ENCODE measurements at regions not wholly inside any gene's neighbourhood (a gene's known extent, or its start where the extent isn't known, plus 50 kb on each side); places are given as distances from the start of the nearest gene placed in this dataset.

- H3K4me1 ChIP-seq (ENCODE audit: control insufficient read depth in 1 of 2, insufficient read depth in 2 of 2, low read length in 2 of 2), result no peaks in the 10 kb centered on the region
- H3K9me3 ChIP-seq (ENCODE audit: control insufficient read depth in 1 of 2, low read length in 2 of 2), result peaks cover 0 to 6% of the 10 kb centered on the region in 2 donors
- H3K4me3 ChIP-seq (ENCODE audit: low read depth in 1 of 2, low read length in 2 of 2), result no peak overlapping the region
- H3K36me3 ChIP-seq (ENCODE audit: control insufficient read depth in 1 of 2, insufficient read depth in 2 of 2, low read length in 2 of 2), result no peaks in the 10 kb centered on the region
- H3K27me3 ChIP-seq (ENCODE audit: low read depth, low read length), result no peaks in the 10 kb centered on the region
- H3K27ac ChIP-seq (ENCODE audit: low read length), result no peak overlapping the region
Measured at GRCh38 chr2:146207901-146208300, 1636.9 kb upstream of the ACVR2A start.

- H3K4me3 ChIP-seq (ENCODE audit: low read depth in 1 of 2, low read length in 2 of 2), result no peak overlapping the region
- peaks cover 0 to 6% of the 10 kb centered on the region in 2 donors for H3K9me3 ChIP-seq (ENCODE audit: control insufficient read depth in 1 of 2, low read length in 2 of 2)
- no peaks in the 10 kb centered on the region for H3K27me3 ChIP-seq (ENCODE audit: low read depth, low read length)
- no peak overlapping the region for H3K27ac ChIP-seq (ENCODE audit: low read length)
- no peaks in the 10 kb centered on the region for H3K4me1 ChIP-seq (ENCODE audit: control insufficient read depth in 1 of 2, insufficient read depth in 2 of 2, low read length in 2 of 2)
- H3K36me3 ChIP-seq (ENCODE audit: control insufficient read depth in 1 of 2, insufficient read depth in 2 of 2, low read length in 2 of 2), result no peaks in the 10 kb centered on the region
Measured at GRCh38 chr2:146207417-146207816, 1637.4 kb upstream of the ACVR2A start.

GRCh38 chr2:146203064-146203624 is 1641.7 kb upstream of the ACVR2A start:
- Histone ChIP-seq H3K27ac (ENCODE audit: low read length) (no peak overlapping the region), H3K27me3 (ENCODE audit: low read depth, low read length) (no peaks in the 10 kb centered on the region), H3K36me3 (ENCODE audit: control insufficient read depth in 1 of 2, insufficient read depth in 2 of 2, low read length in 2 of 2) (no peaks in the 10 kb centered on the region), H3K4me3 (ENCODE audit: low read depth in 1 of 2, low read length in 2 of 2) (no peak overlapping the region), H3K9me3 (ENCODE audit: control insufficient read depth in 1 of 2, low read length in 2 of 2) (no peaks in the 10 kb centered on the region), H3K4me1 (ENCODE audit: control insufficient read depth in 1 of 2, insufficient read depth in 2 of 2, low read length in 2 of 2) (no peaks in the 10 kb centered on the region)

GRCh38 chr2:146193619-146194018 is 1651.2 kb upstream of the ACVR2A start:
- H3K9me3 ChIP-seq (ENCODE audit: control insufficient read depth in 1 of 2, low read length in 2 of 2), result no peaks in the 10 kb centered on the region
- no peak overlapping the region for H3K4me3 ChIP-seq (ENCODE audit: low read depth in 1 of 2, low read length in 2 of 2)
- H3K4me1 ChIP-seq (ENCODE audit: control insufficient read depth in 1 of 2, insufficient read depth in 2 of 2, low read length in 2 of 2), result no peaks in the 10 kb centered on the region
- H3K36me3 ChIP-seq (ENCODE audit: control insufficient read depth in 1 of 2, insufficient read depth in 2 of 2, low read length in 2 of 2), result no peaks in the 10 kb centered on the region
- no peak overlapping the region for H3K27ac ChIP-seq (ENCODE audit: low read length)
- no peaks in the 10 kb centered on the region for H3K27me3 ChIP-seq (ENCODE audit: low read depth, low read length)

- no peak overlapping the region for H3K27ac ChIP-seq (ENCODE audit: low read length)
- no peaks in the 10 kb centered on the region for H3K27me3 ChIP-seq (ENCODE audit: low read depth, low read length)
- no peaks in the 10 kb centered on the region for H3K9me3 ChIP-seq (ENCODE audit: control insufficient read depth in 1 of 2, low read length in 2 of 2)
Measured at GRCh38 chr2:146189541-146189940, 1655.3 kb upstream of the ACVR2A start.

GRCh38 chr2:146173934-146174333 is 1654.0 kb upstream of the ZEB2 start:
- no peak overlapping the region for H3K4me3 ChIP-seq (ENCODE audit: low read depth in 1 of 2, low read length in 2 of 2)
- H3K27me3 ChIP-seq (ENCODE audit: low read depth, low read length), result no peaks in the 10 kb centered on the region
- H3K27ac ChIP-seq (ENCODE audit: low read length), result no peak overlapping the region
- H3K36me3 ChIP-seq (ENCODE audit: control insufficient read depth in 1 of 2, insufficient read depth in 2 of 2, low read length in 2 of 2), result no peaks in the 10 kb centered on the region
- H3K9me3 ChIP-seq (ENCODE audit: control insufficient read depth in 1 of 2, low read length in 2 of 2), result peaks cover 10% of the 10 kb centered on the region in 2 donors
- no peaks in the 10 kb centered on the region for H3K4me1 ChIP-seq (ENCODE audit: control insufficient read depth in 1 of 2, insufficient read depth in 2 of 2, low read length in 2 of 2)

More at GRCh38 chr2:146189541-146189940, 1655.3 kb upstream of the ACVR2A start:
- H3K4me1 ChIP-seq (ENCODE audit: control insufficient read depth in 1 of 2, insufficient read depth in 2 of 2, low read length in 2 of 2), result no peaks in the 10 kb centered on the region
- H3K4me3 ChIP-seq (ENCODE audit: low read depth in 1 of 2, low read length in 2 of 2), result no peak overlapping the region
- no peaks in the 10 kb centered on the region for H3K36me3 ChIP-seq (ENCODE audit: control insufficient read depth in 1 of 2, insufficient read depth in 2 of 2, low read length in 2 of 2)

- H3K27me3 ChIP-seq (ENCODE audit: low read depth, low read length), result no peaks in the 10 kb centered on the region
- no peaks in the 10 kb centered on the region for H3K9me3 ChIP-seq (ENCODE audit: control insufficient read depth in 1 of 2, low read length in 2 of 2)
- no peaks in the 10 kb centered on the region for H3K36me3 ChIP-seq (ENCODE audit: control insufficient read depth in 1 of 2, insufficient read depth in 2 of 2, low read length in 2 of 2)
- no peaks in the 10 kb centered on the region for H3K4me1 ChIP-seq (ENCODE audit: control insufficient read depth in 1 of 2, insufficient read depth in 2 of 2, low read length in 2 of 2)
- H3K4me3 ChIP-seq (ENCODE audit: low read depth in 1 of 2, low read length in 2 of 2), result no peak overlapping the region
- H3K27ac ChIP-seq (ENCODE audit: low read length), result no peak overlapping the region
Measured at GRCh38 chr2:146161256-146161882, 1641.5 kb upstream of the ZEB2 start.

- H3K4me3 ChIP-seq (ENCODE audit: low read depth in 1 of 2, low read length in 2 of 2), result no peak overlapping the region
- H3K27ac ChIP-seq (ENCODE audit: low read length), result no peak overlapping the region
- no peaks in the 10 kb centered on the region for H3K9me3 ChIP-seq (ENCODE audit: control insufficient read depth in 1 of 2, low read length in 2 of 2)
- H3K36me3 ChIP-seq (ENCODE audit: control insufficient read depth in 1 of 2, insufficient read depth in 2 of 2, low read length in 2 of 2), result no peaks in the 10 kb centered on the region
- H3K4me1 ChIP-seq (ENCODE audit: control insufficient read depth in 1 of 2, insufficient read depth in 2 of 2, low read length in 2 of 2), result no peaks in the 10 kb centered on the region
- no peaks in the 10 kb centered on the region for H3K27me3 ChIP-seq (ENCODE audit: low read depth, low read length)
Measured at GRCh38 chr2:146158072-146158674, 1638.3 kb upstream of the ZEB2 start.

GRCh38 chr2:146147448-146148012 is 1627.6 kb upstream of the ZEB2 start:
- Histone ChIP-seq H3K4me3 (ENCODE audit: low read depth in 1 of 2, low read length in 2 of 2) (no peak overlapping the region), H3K27ac (ENCODE audit: low read length) (no peak overlapping the region), H3K36me3 (ENCODE audit: control insufficient read depth in 1 of 2, insufficient read depth in 2 of 2, low read length in 2 of 2) (no peaks in the 10 kb centered on the region), H3K27me3 (ENCODE audit: low read depth, low read length) (no peaks in the 10 kb centered on the region), H3K9me3 (ENCODE audit: control insufficient read depth in 1 of 2, low read length in 2 of 2) (no peaks in the 10 kb centered on the region), H3K4me1 (ENCODE audit: control insufficient read depth in 1 of 2, insufficient read depth in 2 of 2, low read length in 2 of 2) (no peaks in the 10 kb centered on the region)

- no peak overlapping the region for H3K27ac ChIP-seq (ENCODE audit: low read length)
- H3K36me3 ChIP-seq (ENCODE audit: control insufficient read depth in 1 of 2, insufficient read depth in 2 of 2, low read length in 2 of 2), result no peaks in the 10 kb centered on the region
- H3K27me3 ChIP-seq (ENCODE audit: low read depth, low read length), result no peaks in the 10 kb centered on the region
- H3K4me1 ChIP-seq (ENCODE audit: control insufficient read depth in 1 of 2, insufficient read depth in 2 of 2, low read length in 2 of 2), result no peaks in the 10 kb centered on the region
- no peak overlapping the region for H3K4me3 ChIP-seq (ENCODE audit: low read depth in 1 of 2, low read length in 2 of 2)
- no peaks in the 10 kb centered on the region for H3K9me3 ChIP-seq (ENCODE audit: control insufficient read depth in 1 of 2, low read length in 2 of 2)
Measured at GRCh38 chr2:146143971-146144370, 1624.1 kb upstream of the ZEB2 start.

- Histone ChIP-seq H3K4me3 (ENCODE audit: low read depth in 1 of 2, low read length in 2 of 2) (no peak overlapping the region), H3K36me3 (ENCODE audit: control insufficient read depth in 1 of 2, insufficient read depth in 2 of 2, low read length in 2 of 2) (no peaks in the 10 kb centered on the region)
Measured at GRCh38 chr2:146138820-146139219, 1618.9 kb upstream of the ZEB2 start.

More at GRCh38 chr2:146138820-146139219, 1618.9 kb upstream of the ZEB2 start:
- Histone ChIP-seq H3K27me3 (ENCODE audit: low read depth, low read length) (no peaks in the 10 kb centered on the region), H3K4me1 (ENCODE audit: control insufficient read depth in 1 of 2, insufficient read depth in 2 of 2, low read length in 2 of 2) (no peaks in the 10 kb centered on the region), H3K27ac (ENCODE audit: low read length) (no peak overlapping the region), H3K9me3 (ENCODE audit: control insufficient read depth in 1 of 2, low read length in 2 of 2) (no peaks in the 10 kb centered on the region)

Measured in muscle layer of duodenum (tissue), 2 donors.